Amniotic epithelial cell (primary cell): ENCODE measurements at regions not wholly inside any gene's neighbourhood (a gene's known extent, or its start where the extent isn't known, plus 50 kb on each side); places are given as distances from the start of the nearest gene placed in this dataset.
"Not testable (repeated sequence)": the region's sequence is repeated elsewhere in the genome, so short reads cannot be mapped to it uniquely, and the experiment has no call there.

Experiments
- DNase-seq: peaks from one replicate; pipeline ENCODE4 v3.0.0-alpha.2; 2010; ENCODE audit warnings: low read depth

GRCh38 chr16:70014915-70015314 lies 63.8 kb downstream of the CLEC18A start:
- peak; percentile 37 for DNase-seq

GRCh38 chr16:70016751-70017150 lies 65.6 kb downstream of the CLEC18A start:
- DNase-seq, result peak; percentile 2

GRCh38 chr16:70018254-70018653 lies 67.1 kb downstream of the CLEC18A start:
- DNase-seq, result peak; percentile 26

GRCh38 chr16:70023207-70023606 lies 72.1 kb downstream of the CLEC18A start:
- not testable (repeated sequence) for DNase-seq

GRCh38 chr16:70023956-70024355 lies 72.8 kb downstream of the CLEC18A start:
- DNase-seq, result not testable (repeated sequence)

- not testable (repeated sequence) for DNase-seq
Observed at GRCh38 chr16:70026165-70026854, 75.2 kb downstream of the CLEC18A start.

- not testable (repeated sequence) for DNase-seq
Observed at GRCh38 chr16:70032906-70033305, 81.2 kb upstream of the PDPR start.

GRCh38 chr16:70037913-70038312 lies 76.2 kb upstream of the PDPR start:
- not testable (repeated sequence) for DNase-seq

- DNase-seq, result not testable (repeated sequence)
Observed at GRCh38 chr16:70040554-70040953, 73.6 kb upstream of the PDPR start.

GRCh38 chr16:70043538-70044067 lies 70.5 kb upstream of the PDPR start:
- peak; percentile 26 for DNase-seq

GRCh38 chr16:70046560-70046959 lies 67.6 kb upstream of the PDPR start:
- not testable (repeated sequence) for DNase-seq

GRCh38 chr16:70048083-70048482 lies 66.0 kb upstream of the PDPR start:
- DNase-seq, result not testable (repeated sequence)

GRCh38 chr16:70058056-70058455 lies 56.1 kb upstream of the PDPR start:
- DNase-seq, result peak; percentile 27

GRCh38 chr16:70059429-70059828 lies 54.7 kb upstream of the PDPR start:
- DNase-seq, result not testable (repeated sequence)

GRCh38 chr16:70060521-70061027 lies 53.6 kb upstream of the PDPR start:
- DNase-seq, result not testable (repeated sequence)

- not testable (repeated sequence) for DNase-seq
Observed at GRCh38 chr16:70061671-70062218, 52.4 kb upstream of the PDPR start.

GRCh38 chr16:70062947-70063346 lies 51.2 kb upstream of the PDPR start:
- not testable (repeated sequence) for DNase-seq
